ENCODE measurements at regions not wholly inside any gene's neighbourhood (a gene's known extent, or its start where the extent isn't known, plus 50 kb on each side); places are given as distances from the start of the nearest gene placed in this dataset.
"Not testable (repeated sequence)": the region's sequence is repeated elsewhere in the genome, so short reads cannot be mapped to it uniquely, and the experiment has no call there.

DNA sequence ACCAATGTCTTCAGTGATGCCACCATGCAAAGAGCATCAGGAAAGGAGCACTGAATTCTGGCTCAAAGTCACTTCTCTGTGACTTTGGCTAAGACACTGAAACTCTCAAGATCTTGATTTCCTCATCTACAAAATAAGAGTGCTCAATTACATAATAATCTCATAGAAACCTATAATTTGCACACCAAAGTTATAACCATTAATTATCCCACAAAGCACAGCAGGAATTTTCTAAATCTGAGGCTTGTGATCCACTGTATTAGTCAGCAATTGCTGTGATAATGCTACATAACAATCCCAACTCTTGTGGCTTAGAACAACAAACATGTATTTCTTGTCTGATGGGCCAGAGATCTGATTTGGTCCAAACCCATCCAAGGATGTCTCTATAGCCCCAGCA is 108.7 kb downstream of the PSMG1 start:
- Histone ChIP-seq H3K9me3 (no peaks in the 10 kb centered on the region), H3K4me3 (no peak overlapping the region), H3K27ac (no peak overlapping the region), H3K36me3 (no peaks in the 10 kb centered on the region), H3K27me3 (no peaks in the 10 kb centered on the region), H3K4me1 (no peaks in the 10 kb centered on the region)
- no peak for TF ChIP-seq POLR2A (IDR thresholded peaks at IDR 0.05)
- TF ChIP-seq, protein P1, sequence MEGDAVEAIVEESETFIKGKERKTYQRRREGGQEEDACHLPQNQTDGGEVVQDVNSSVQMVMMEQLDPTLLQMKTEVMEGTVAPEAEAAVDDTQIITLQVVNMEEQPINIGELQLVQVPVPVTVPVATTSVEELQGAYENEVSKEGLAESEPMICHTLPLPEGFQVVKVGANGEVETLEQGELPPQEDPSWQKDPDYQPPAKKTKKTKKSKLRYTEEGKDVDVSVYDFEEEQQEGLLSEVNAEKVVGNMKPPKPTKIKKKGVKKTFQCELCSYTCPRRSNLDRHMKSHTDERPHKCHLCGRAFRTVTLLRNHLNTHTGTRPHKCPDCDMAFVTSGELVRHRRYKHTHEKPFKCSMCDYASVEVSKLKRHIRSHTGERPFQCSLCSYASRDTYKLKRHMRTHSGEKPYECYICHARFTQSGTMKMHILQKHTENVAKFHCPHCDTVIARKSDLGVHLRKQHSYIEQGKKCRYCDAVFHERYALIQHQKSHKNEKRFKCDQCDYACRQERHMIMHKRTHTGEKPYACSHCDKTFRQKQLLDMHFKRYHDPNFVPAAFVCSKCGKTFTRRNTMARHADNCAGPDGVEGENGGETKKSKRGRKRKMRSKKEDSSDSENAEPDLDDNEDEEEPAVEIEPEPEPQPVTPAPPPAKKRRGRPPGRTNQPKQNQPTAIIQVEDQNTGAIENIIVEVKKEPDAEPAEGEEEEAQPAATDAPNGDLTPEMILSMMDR (IDR thresholded peaks at IDR 0.05): no peak
- no peak for DNase-seq
- intact Hi-C loops (cut with DNase I; ENCODE audit: low total_unique reads): no loop called here

DNA sequence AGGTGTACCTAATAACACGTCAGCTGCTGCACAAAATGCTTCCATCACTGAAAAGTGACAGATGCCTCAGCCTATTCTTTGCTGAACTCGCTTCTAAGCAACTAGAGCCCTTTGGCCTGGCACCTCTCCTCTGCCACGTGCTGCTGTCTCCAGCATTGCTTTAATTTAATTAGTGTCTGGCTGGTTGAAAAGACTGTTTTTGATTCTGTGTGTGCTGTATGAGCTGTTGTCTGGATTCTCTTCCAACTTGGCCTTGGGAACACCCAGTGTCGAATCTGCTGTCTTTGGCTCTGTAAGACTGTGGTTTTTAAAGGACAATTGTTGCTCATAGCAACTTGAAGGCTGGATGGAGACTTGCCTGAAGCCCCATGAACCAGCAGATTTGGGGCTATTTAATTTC is 109.5 kb downstream of the PSMG1 start:
- Histone ChIP-seq H3K27ac (no peak overlapping the region), H3K4me3 (no peak overlapping the region), H3K4me1 (no peaks in the 10 kb centered on the region), H3K9me3 (no peaks in the 10 kb centered on the region), H3K36me3 (no peaks in the 10 kb centered on the region), H3K27me3 (no peaks in the 10 kb centered on the region)
- DNase-seq: no peak
- TF ChIP-seq, protein P1 (IDR thresholded peaks at IDR 0.05): no peak
- TF ChIP-seq POLR2A (IDR thresholded peaks at IDR 0.05): no peak
- intact Hi-C loops (cut with DNase I; ENCODE audit: low total_unique reads): no loop called here

DNA sequence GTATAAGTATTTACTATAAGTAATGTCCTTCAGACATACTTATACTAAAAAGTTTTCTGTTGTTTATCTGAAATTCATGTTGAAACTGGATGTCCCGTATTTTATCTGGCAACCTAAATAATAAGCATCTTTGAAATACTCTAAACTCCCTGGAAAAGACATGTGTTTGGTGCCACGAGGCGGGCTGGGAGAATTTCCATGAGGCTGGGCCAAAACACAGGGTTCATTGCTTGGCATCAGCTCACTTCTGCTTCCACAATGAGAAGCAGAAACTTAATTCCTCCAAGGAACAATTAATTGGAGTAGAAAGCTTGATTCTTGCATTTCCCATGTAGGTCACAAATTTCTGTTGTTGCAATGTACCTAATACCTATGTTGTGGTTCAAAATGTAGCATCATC is 110.2 kb downstream of the PSMG1 start:
- no peak overlapping the region for H3K4me3 ChIP-seq
- DNase-seq: no peak
- no peaks in the 10 kb centered on the region for H3K9me3 ChIP-seq
- H3K36me3 ChIP-seq: no peaks in the 10 kb centered on the region
- H3K27me3 ChIP-seq: no peaks in the 10 kb centered on the region
- no peak for TF ChIP-seq POLR2A (IDR thresholded peaks at IDR 0.05)
- TF ChIP-seq, protein P1 (IDR thresholded peaks at IDR 0.05): no peak
- no peaks in the 10 kb centered on the region for H3K4me1 ChIP-seq
- intact Hi-C loops (cut with DNase I; ENCODE audit: low total_unique reads): no loop called here
- H3K27ac ChIP-seq: no peak overlapping the region

DNA sequence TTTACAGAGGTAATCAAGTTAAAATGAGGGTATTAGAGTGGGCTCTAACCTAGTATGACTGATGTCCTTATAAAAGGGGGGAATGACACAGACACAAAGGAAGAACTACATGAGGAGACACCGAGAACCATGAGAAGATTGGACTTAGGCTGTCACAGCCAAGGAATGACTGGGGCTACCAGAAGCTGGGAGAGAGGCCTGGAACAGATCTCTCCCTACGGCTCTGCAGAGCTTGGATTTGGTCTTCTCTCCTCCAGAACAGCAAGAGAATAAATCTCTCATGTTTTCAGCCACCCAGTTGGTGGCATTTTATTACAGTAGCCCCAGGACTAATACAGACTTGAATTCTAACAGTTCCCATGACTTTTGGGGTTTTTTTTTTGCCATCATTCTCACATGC is 110.8 kb downstream of the PSMG1 start:
- no peak for DNase-seq
- H3K4me3 ChIP-seq: no peak overlapping the region
- H3K9me3 ChIP-seq: no peaks in the 10 kb centered on the region
- H3K27me3 ChIP-seq: no peaks in the 10 kb centered on the region
- TF ChIP-seq, protein P1 (IDR thresholded peaks at IDR 0.05): no peak
- no peak for TF ChIP-seq POLR2A (IDR thresholded peaks at IDR 0.05)
- no peaks in the 10 kb centered on the region for H3K36me3 ChIP-seq
- H3K4me1 ChIP-seq: no peaks in the 10 kb centered on the region
- intact Hi-C loops (cut with DNase I; ENCODE audit: low total_unique reads): no loop called here
- no peak overlapping the region for H3K27ac ChIP-seq

DNA sequence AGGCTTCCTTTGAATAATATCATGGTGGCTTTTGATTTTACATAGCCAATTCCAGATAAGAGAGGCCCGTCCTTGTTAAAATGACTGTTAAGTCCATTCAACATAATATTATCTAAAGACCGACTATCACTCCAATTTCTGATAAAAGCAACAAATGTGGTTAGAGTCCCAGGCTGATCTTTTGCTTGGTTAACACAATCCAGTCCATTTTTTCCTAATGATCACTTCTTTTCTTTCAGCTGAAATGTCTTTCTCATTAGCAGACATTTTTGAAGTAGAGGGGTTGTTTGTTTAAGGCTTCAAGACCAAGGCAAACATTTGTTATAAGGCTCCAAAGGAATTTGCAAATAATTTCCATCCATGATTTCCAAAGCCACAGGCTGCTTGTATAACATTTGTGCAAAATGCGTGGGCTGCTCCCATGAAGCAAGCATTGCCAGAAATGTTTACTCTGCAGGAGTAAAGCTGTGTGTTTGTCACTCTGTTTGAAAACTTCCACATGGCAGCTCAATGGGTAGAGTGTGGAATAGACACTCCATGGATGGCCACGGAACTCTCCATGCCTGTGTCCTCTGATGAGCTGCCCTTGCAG is 111.5 kb downstream of the PSMG1 start:
- no peaks in the 10 kb centered on the region for H3K36me3 ChIP-seq
- no peaks in the 10 kb centered on the region for H3K9me3 ChIP-seq
- DNase-seq: no peak
- TF ChIP-seq, protein P1 (IDR thresholded peaks at IDR 0.05): no peak
- TF ChIP-seq POLR2A (IDR thresholded peaks at IDR 0.05): no peak
- H3K4me1 ChIP-seq: no peaks in the 10 kb centered on the region
- intact Hi-C loops (cut with DNase I; ENCODE audit: low total_unique reads): no loop called here
- no peak overlapping the region for H3K27ac ChIP-seq
- no peak overlapping the region for H3K4me3 ChIP-seq
- no peaks in the 10 kb centered on the region for H3K27me3 ChIP-seq

DNA sequence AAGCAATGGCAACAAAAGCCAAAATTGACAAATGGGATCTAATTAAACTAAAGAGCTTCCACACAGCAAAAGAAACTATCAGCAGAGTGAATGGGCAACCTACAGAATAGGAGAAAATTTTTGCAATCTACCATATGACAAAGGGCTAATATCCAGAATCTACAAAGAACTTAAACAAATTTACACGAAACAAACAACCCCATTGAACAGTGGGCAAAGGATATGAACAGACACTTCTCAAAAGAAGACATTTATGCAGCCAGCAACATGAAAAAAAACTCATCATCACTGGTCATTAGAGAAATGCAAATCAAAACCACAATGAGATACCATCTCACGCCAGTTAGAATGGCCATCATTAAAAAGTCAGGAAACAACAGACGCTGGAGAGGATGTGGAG is 113.4 kb downstream of the PSMG1 start:
- H3K27me3 ChIP-seq; intact Hi-C loops (cut with DNase I; ENCODE audit: low total_unique reads); H3K36me3 ChIP-seq; DNase-seq; H3K27ac ChIP-seq; H3K4me1 ChIP-seq; H3K4me3 ChIP-seq; H3K9me3 ChIP-seq: not testable (repeated sequence)
